ENCODE measurements at regions not wholly inside any gene's neighbourhood (a gene's known extent, or its start where the extent isn't known, plus 50 kb on each side); places are given as distances from the start of the nearest gene placed in this dataset.

- DNase-seq = no peak
Measured at GRCh38 chr16:6149031-6149430, 1051.4 kb upstream of the EEF2KMT start.

GRCh38 chr16:6148361-6148760 lies 1050.8 kb upstream of the EEF2KMT start:
- no peak for DNase-seq

- DNase-seq = no peak
Measured at GRCh38 chr16:6146874-6147425, 1049.4 kb upstream of the EEF2KMT start.

- no peak for DNase-seq
Measured at GRCh38 chr16:6146356-6146755, 1048.8 kb upstream of the EEF2KMT start.

GRCh38 chr16:6144463-6144862 lies 1046.9 kb upstream of the EEF2KMT start:
- DNase-seq = no peak

- DNase-seq = no peak
Measured at GRCh38 chr16:6143020-6143419, 1045.4 kb upstream of the EEF2KMT start.

- no peak for DNase-seq
Measured at GRCh38 chr16:6133009-6133557, 1035.5 kb upstream of the EEF2KMT start.

GRCh38 chr16:6132121-6132520 lies 1034.5 kb upstream of the EEF2KMT start:
- peak in 5 of 51 donors; percentile 1 to 36 (median 5) for DNase-seq

GRCh38 chr16:6131526-6132050 lies 1034.0 kb upstream of the EEF2KMT start:
- DNase-seq = peak in 1 of 51 donors; percentile 36

- DNase-seq = no peak
Measured at GRCh38 chr16:6125483-6126259, 1028.1 kb upstream of the EEF2KMT start.

- no peak for DNase-seq
Measured at GRCh38 chr16:6124136-6124535, 1026.5 kb upstream of the EEF2KMT start.

GRCh38 chr16:6122401-6122800 lies 1024.8 kb upstream of the EEF2KMT start:
- no peak for DNase-seq

GRCh38 chr16:6114691-6115090 lies 1017.1 kb upstream of the EEF2KMT start:
- DNase-seq = no peak

GRCh38 chr16:6113749-6114148 lies 1016.2 kb upstream of the EEF2KMT start:
- no peak for DNase-seq

- DNase-seq = no peak
Measured at GRCh38 chr16:6112700-6113099, 1015.1 kb upstream of the EEF2KMT start.

GRCh38 chr16:6111390-6111789 lies 1013.8 kb upstream of the EEF2KMT start:
- no peak for DNase-seq

- DNase-seq = no peak
Measured at GRCh38 chr16:6110346-6110745, 1012.8 kb upstream of the EEF2KMT start.

- no peak for DNase-seq
Measured at GRCh38 chr16:6106061-6106460, 1008.5 kb upstream of the EEF2KMT start.

- peak in 1 of 51 donors; percentile 13 for DNase-seq
Measured at GRCh38 chr16:6105115-6105514, 1007.5 kb upstream of the EEF2KMT start.

GRCh38 chr16:6104428-6104827 lies 1006.8 kb upstream of the EEF2KMT start:
- no peak for DNase-seq

- DNase-seq = no peak
Measured at GRCh38 chr16:6103561-6103960, 1006.0 kb upstream of the EEF2KMT start.

GRCh38 chr16:6099102-6099501 lies 1001.5 kb upstream of the EEF2KMT start:
- DNase-seq = no peak
